Lung (tissue), 11 donors: ENCODE measurements at regions not wholly inside any gene's neighbourhood (a gene's known extent, or its start where the extent isn't known, plus 50 kb on each side); places are given as distances from the start of the nearest gene placed in this dataset.

Experiments
- ATAC-seq: fragments of 200-7000 bp; cut with Tn5 transposase; one replicate; pipeline ENCODE4 v1.9.1; 2020; ENCODE audit warnings: moderate number of reproducible peaks; ENCODE audit not compliant: insufficient read depth, low FRiP score
- DNase-seq, 3 donors: peaks; one replicate each; pipeline ENCODE4 v3.0.0-alpha.2; 2013 to 2017
- H3K27ac ChIP-seq, 2 donors: one replicate each; pipeline ENCODE4 v1.5.1; 2013; ENCODE audit warnings: mild to moderate bottlenecking in 2 of 2, moderate library complexity in 2 of 2, control low read depth in 1 of 2, inconsistent platforms in 1 of 2, low read depth in 1 of 2, low read length in 1 of 2
- H3K27me3 ChIP-seq, 3 donors: one replicate each; pipeline ENCODE4 v1.5.1; 2013; ENCODE audit warnings: low read length in 2 of 3; ENCODE audit not compliant: control insufficient read depth in 3 of 3, insufficient read depth in 3 of 3
- H3K36me3 ChIP-seq, 4 donors: one replicate each; pipeline ENCODE4 v1.5.1; 2013; ENCODE audit warnings: low read length in 4 of 4, mild to moderate bottlenecking in 1 of 4, moderate library complexity in 1 of 4; ENCODE audit not compliant: control insufficient read depth in 4 of 4, insufficient read depth in 4 of 4
- H3K4me1 ChIP-seq, 5 donors: one replicate each; pipeline ENCODE4 v1.5.1; 2013; ENCODE audit warnings: low read length in 5 of 5, mild to moderate bottlenecking in 2 of 5, moderate library complexity in 1 of 5; ENCODE audit not compliant: control insufficient read depth in 5 of 5, insufficient read depth in 5 of 5
- H3K4me3 ChIP-seq: one replicate; pipeline ENCODE4 v1.5.1; 2013; ENCODE audit warnings: mild to moderate bottlenecking, control low read depth, moderate library complexity
- H3K9ac ChIP-seq, 2 donors: one replicate each; pipeline ENCODE4 v1.5.1; 2013; ENCODE audit warnings: low read length in 2 of 2, control low read depth in 1 of 2; ENCODE audit not compliant: insufficient read depth in 1 of 2
- H3K9me3 ChIP-seq, 4 donors: one replicate each; pipeline ENCODE4 v1.5.1; 2013; ENCODE audit warnings: low read length in 3 of 4, mild to moderate bottlenecking in 1 of 4, moderate library complexity in 1 of 4; ENCODE audit not compliant: control insufficient read depth in 4 of 4, insufficient read depth in 3 of 4
- CTCF ChIP-seq: IDR thresholded peaks from 2 replicates; pipeline ENCODE4 v1.5.1; 2012; ENCODE audit warnings: mild to moderate bottlenecking; ENCODE audit errors: control extremely low read depth, extremely low read depth
- WGBS, 2 donors: extraction: QIAGEN DNeasy Blood & Tissue Kit; methylation state at CpG; one replicate each; pipeline ENCODE4 v1.1.7; 2013; 5-methylcytosine and 5-hydroxymethylcytosine counted together
- donor health status: control.
- donor health status: control.
- donor health status: Bipolar disorder and iron deficiency.
- donor health status: healthy.
- donor health status: DM: yes; HTN: yes; CAD: no.

- Histone ChIP-seq H3K9me3 (no peaks in the 10 kb centered on the region), H3K27ac (no peak overlapping the region), H3K4me3 (no peak overlapping the region), H3K27me3 (peaks cover 0 to 34% (median 18%) of the 10 kb centered on the region in 3 donors), H3K36me3 (no peaks in the 10 kb centered on the region), H3K9ac (no peak overlapping the region), H3K4me1 (peaks cover 0 to 16% (median 0%) of the 10 kb centered on the region in 5 donors)
- WGBS, 2 donors = 19 to 31% methylated on average over 24 of the region's 24 CpGs
- peak in 2 of 3 donors; percentile 22 to 34 for DNase-seq
- TF ChIP-seq CTCF = no peak
- no peak for ATAC-seq
Measured at GRCh38 chr6:166757232-166758135, 130.4 kb upstream of the RPS6KA2 start.

- Histone ChIP-seq H3K36me3 (no peaks in the 10 kb centered on the region), H3K9ac (no peak overlapping the region), H3K27me3 (peaks cover 0 to 27% (median 18%) of the 10 kb centered on the region in 3 donors), H3K4me3 (no peak overlapping the region), H3K4me1 (peaks cover 0 to 16% (median 0%) of the 10 kb centered on the region in 5 donors), H3K9me3 (no peaks in the 10 kb centered on the region), H3K27ac (no peak overlapping the region)
- TF ChIP-seq CTCF = no peak
- ATAC-seq = no peak
- DNase-seq = peak in 1 of 3 donors; percentile 9
- WGBS, 2 donors = 94 to 96% methylated on average over 13 of the region's 13 CpGs
Measured at GRCh38 chr6:166754218-166755030, 127.4 kb upstream of the RPS6KA2 start.

- WGBS, 2 donors = 81 to 92% methylated on average over 6 of the region's 6 CpGs
- Histone ChIP-seq H3K4me1 (peaks cover 0 to 14% (median 0%) of the 10 kb centered on the region in 5 donors), H3K9me3 (no peaks in the 10 kb centered on the region), H3K36me3 (no peaks in the 10 kb centered on the region), H3K27me3 (peaks cover 0 to 15% (median 9%) of the 10 kb centered on the region in 3 donors), H3K4me3 (no peak overlapping the region), H3K9ac (no peak overlapping the region), H3K27ac (no peak overlapping the region)
- ATAC-seq (no peak), DNase-seq (no peak)
- no peak for TF ChIP-seq CTCF
Measured at GRCh38 chr6:166752928-166753721, 126.1 kb upstream of the RPS6KA2 start.
